HEK293 (cell line): ENCODE measurements at regions not wholly inside any gene's neighbourhood (a gene's known extent, or its start where the extent isn't known, plus 50 kb on each side); places are given as distances from the start of the nearest gene placed in this dataset.
"Not testable (repeated sequence)": the region's sequence is repeated elsewhere in the genome, so short reads cannot be mapped to it uniquely, and the experiment has no call there.

Experiments
- CTCF ChIA-PET: fragments of 350-600 bp; formaldehyde crosslinking; extraction: SDS; loops from one replicate; lab custom pipeline; 2021; ENCODE audit warnings: antibody characterized with exemption; lab: Yijun Ruan, JAX
- POLR2A ChIA-PET: fragments of 300-600 bp; formaldehyde crosslinking; extraction: SDS; loops from one replicate; lab custom pipeline; 2020; ENCODE audit warnings: antibody characterized with exemption, inconsistent platforms; lab: Yijun Ruan, JAX
- H3K27ac ChIP-seq: fragments of 200-500 bp; sonication (Bioruptor generic); 2 replicates; pipeline ENCODE4 v1.5.1; 2014; ENCODE audit warnings: low read depth, low read length, control low read depth, inconsistent platforms; ENCODE audit errors: extremely low read depth
- H3K36me3 ChIP-seq, 2 experiments: fragments of 200-500 bp in 1 of 2; sonication (Bioruptor generic) in 1 of 2; 1 replicate in 1 of 2; 2 replicates in 1 of 2; pipeline ENCODE4 v1.5.1; 2014 to 2017; ENCODE audit warnings: inconsistent platforms in 2 of 2, low read length in 2 of 2; ENCODE audit not compliant: control insufficient read depth in 2 of 2, insufficient read depth in 1 of 2
- H3K4me1 ChIP-seq: fragments of 200-500 bp; sonication (Bioruptor generic); 2 replicates; pipeline ENCODE4 v1.5.1; 2014; ENCODE audit warnings: mild to moderate bottlenecking, low read length, inconsistent platforms; ENCODE audit not compliant: control insufficient read depth, insufficient read depth
- H3K4me3 ChIP-seq: 2 replicates; pipeline ENCODE4 v1.5.1; 2011; ENCODE audit warnings: low read depth, mild to moderate bottlenecking, control low read depth, low read length, moderate library complexity
- H3K9me3 ChIP-seq: fragments of 200-500 bp; sonication (Bioruptor generic); 2 replicates; pipeline ENCODE4 v1.5.1; 2014; ENCODE audit warnings: low read depth, low read length, inconsistent platforms; ENCODE audit not compliant: control insufficient read depth, insufficient read depth
- GLI4 ChIP-seq: fragments of 450-650 bp; formaldehyde crosslinking; IDR thresholded peaks from 2 replicates; pipeline ENCODE4 v1.5.1; 2016; ENCODE audit warnings: missing biosample characterization, missing genetic modification characterization
- HOXC10 ChIP-seq: sonication (generic); formaldehyde crosslinking; IDR thresholded peaks from 2 replicates; pipeline ENCODE4 v1.8.1; 2023; ENCODE audit warnings: mild to moderate bottlenecking, missing genetic modification reagents
- IKZF3 ChIP-seq: fragments of 450-650 bp; IDR thresholded peaks from 2 replicates; pipeline ENCODE4 v1.5.0; 2018; ENCODE audit warnings: missing biosample characterization, mild to moderate bottlenecking, missing genetic modification characterization, moderate library complexity
- ZBTB21 ChIP-seq: fragments of 450-650 bp; formaldehyde crosslinking; IDR thresholded peaks from 2 replicates; pipeline ENCODE4 v1.5.1; 2017; ENCODE audit warnings: missing biosample characterization, missing genetic modification characterization
- ZNF155 ChIP-seq: fragments of 450-650 bp; formaldehyde crosslinking; IDR thresholded peaks from 2 replicates; pipeline ENCODE4 v1.5.1; 2016; ENCODE audit warnings: missing biosample characterization, missing genetic modification characterization
- ZNF169 ChIP-seq: fragments of 450-650 bp; formaldehyde crosslinking; IDR thresholded peaks from 2 replicates; pipeline ENCODE4 v1.5.1; 2016; ENCODE audit warnings: missing biosample characterization, missing genetic modification characterization
- ZNF221 ChIP-seq: fragments of 450-650 bp; formaldehyde crosslinking; IDR thresholded peaks from 2 replicates; pipeline ENCODE4 v1.5.1; 2017; ENCODE audit warnings: missing biosample characterization, missing genetic modification characterization, borderline replicate concordance
- ZNF223 ChIP-seq: fragments of 450-650 bp; formaldehyde crosslinking; IDR thresholded peaks from 2 replicates; pipeline ENCODE4 v1.5.1; 2016; ENCODE audit warnings: missing biosample characterization, missing genetic modification characterization
- ZNF37A ChIP-seq: fragments of 450-650 bp; IDR thresholded peaks from 2 replicates; pipeline ENCODE4 v1.5.1; 2018; ENCODE audit warnings: missing biosample characterization, missing genetic modification characterization
- ZNF473 ChIP-seq: fragments of 450-650 bp; formaldehyde crosslinking; IDR thresholded peaks from 2 replicates; pipeline ENCODE4 v1.5.1; 2017; ENCODE audit warnings: missing biosample characterization, missing genetic modification characterization
- ZNF544 ChIP-seq: fragments of 450-650 bp; formaldehyde crosslinking; IDR thresholded peaks from 2 replicates; pipeline ENCODE4 v1.5.0; 2017; ENCODE audit warnings: missing biosample characterization, missing genetic modification characterization
- ZNF561 ChIP-seq: fragments of 450-650 bp; IDR thresholded peaks from 2 replicates; pipeline ENCODE4 v1.5.1; 2018; ENCODE audit warnings: missing biosample characterization, missing genetic modification characterization, borderline replicate concordance
- ZNF585B ChIP-seq: fragments of 450-650 bp; formaldehyde crosslinking; IDR thresholded peaks from 2 replicates; pipeline ENCODE4 v1.5.1; 2016; ENCODE audit warnings: missing biosample characterization, missing genetic modification characterization
- ZNF624 ChIP-seq: fragments of 450-650 bp; formaldehyde crosslinking; IDR thresholded peaks from 2 replicates; pipeline ENCODE4 v1.5.1; 2017; ENCODE audit warnings: missing biosample characterization, missing genetic modification characterization
- ZNF654 ChIP-seq: fragments of 450-650 bp; formaldehyde crosslinking; IDR thresholded peaks from 2 replicates; pipeline ENCODE4 v1.5.1; 2016; ENCODE audit warnings: low read depth, missing biosample characterization, missing genetic modification characterization
- ZNF747 ChIP-seq: fragments of 450-650 bp; formaldehyde crosslinking; IDR thresholded peaks from 2 replicates; pipeline ENCODE4 v1.5.1; 2016; ENCODE audit warnings: missing biosample characterization, missing genetic modification characterization
- TF ChIP-seq, protein P1 (sequence below): fragments of 450-650 bp; formaldehyde crosslinking; IDR thresholded peaks from 2 replicates; pipeline ENCODE4 v1.5.1; 2016; ENCODE audit warnings: missing biosample characterization, missing genetic modification characterization
- TF ChIP-seq, protein P2 (sequence below): fragments of 450-650 bp; formaldehyde crosslinking; IDR thresholded peaks from 2 replicates; pipeline ENCODE4 v1.5.1; 2016; ENCODE audit warnings: missing biosample characterization, missing genetic modification characterization
- TF ChIP-seq, protein P3 (sequence below): fragments of 450-650 bp; IDR thresholded peaks from 2 replicates; pipeline ENCODE4 v1.5.1; 2018; ENCODE audit warnings: missing biosample characterization, mild to moderate bottlenecking, missing genetic modification characterization

DNA sequence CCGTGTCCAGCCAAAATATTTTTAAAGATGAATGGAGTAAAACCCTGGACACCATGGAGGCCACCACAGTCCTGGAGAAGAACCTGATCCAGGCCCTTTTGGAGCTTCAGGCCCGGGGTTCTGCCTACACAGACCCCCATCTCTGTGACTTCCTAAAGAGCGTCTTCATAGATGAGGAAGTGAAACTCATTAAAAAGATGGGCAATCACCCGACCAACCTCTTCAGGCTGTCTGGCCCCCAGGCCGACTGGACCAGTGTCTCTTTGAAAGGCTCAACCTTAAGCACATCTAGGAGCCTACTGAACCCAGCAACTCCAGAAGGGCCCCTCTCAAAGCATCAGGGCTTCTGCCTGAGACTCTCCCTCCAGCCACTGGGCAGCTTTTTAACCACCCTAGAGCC lies 107.9 kb upstream of the FAM174B start:
- no peaks in the 10 kb centered on the region for H3K4me1 ChIP-seq
- no peak overlapping the region for H3K4me3 ChIP-seq
- TF ChIP-seq, protein P1, sequence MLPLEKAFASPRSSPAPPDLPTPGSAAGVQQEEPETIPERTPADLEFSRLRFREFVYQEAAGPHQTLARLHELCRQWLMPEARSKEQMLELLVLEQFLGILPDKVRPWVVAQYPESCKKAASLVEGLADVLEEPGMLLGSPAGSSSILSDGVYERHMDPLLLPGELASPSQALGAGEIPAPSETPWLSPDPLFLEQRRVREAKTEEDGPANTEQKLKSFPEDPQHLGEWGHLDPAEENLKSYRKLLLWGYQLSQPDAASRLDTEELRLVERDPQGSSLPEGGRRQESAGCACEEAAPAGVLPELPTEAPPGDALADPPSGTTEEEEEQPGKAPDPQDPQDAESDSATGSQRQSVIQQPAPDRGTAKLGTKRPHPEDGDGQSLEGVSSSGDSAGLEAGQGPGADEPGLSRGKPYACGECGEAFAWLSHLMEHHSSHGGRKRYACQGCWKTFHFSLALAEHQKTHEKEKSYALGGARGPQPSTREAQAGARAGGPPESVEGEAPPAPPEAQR = no peak
- no peak for TF ChIP-seq IKZF3 (tag by site-specific recombination)
- TF ChIP-seq ZNF544 (tag by site-specific recombination) = no peak
- TF ChIP-seq ZBTB21 (tag by site-specific recombination) = no peak
- no peak for TF ChIP-seq ZNF654 (tag by site-specific recombination)
- TF ChIP-seq, protein P2, sequence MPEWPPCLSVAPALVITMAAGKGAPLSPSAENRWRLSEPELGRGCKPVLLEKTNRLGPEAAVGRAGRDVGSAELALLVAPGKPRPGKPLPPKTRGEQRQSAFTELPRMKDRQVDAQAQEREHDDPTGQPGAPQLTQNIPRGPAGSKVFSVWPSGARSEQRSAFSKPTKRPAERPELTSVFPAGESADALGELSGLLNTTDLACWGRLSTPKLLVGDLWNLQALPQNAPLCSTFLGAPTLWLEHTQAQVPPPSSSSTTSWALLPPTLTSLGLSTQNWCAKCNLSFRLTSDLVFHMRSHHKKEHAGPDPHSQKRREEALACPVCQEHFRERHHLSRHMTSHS (tag by site-specific recombination) = no peak
- no peak for TF ChIP-seq ZNF221 (tag by site-specific recombination)
- no peak for TF ChIP-seq ZNF37A (tag by site-specific recombination)
- TF ChIP-seq ZNF155 = no peak
- no peak for TF ChIP-seq ZNF747 (tag by site-specific recombination)
- no peak for TF ChIP-seq ZNF585B (tag by site-specific recombination)
- no peak for TF ChIP-seq ZNF624 (tag by site-specific recombination)
- no peak for TF ChIP-seq HOXC10
- no peaks in the 10 kb centered on the region for H3K9me3 ChIP-seq
- POLR2A ChIA-PET = no interaction called here
- no peaks in the 10 kb centered on the region for H3K36me3 ChIP-seq
- no peak overlapping the region for H3K27ac ChIP-seq
- CTCF ChIA-PET = interaction anchor here (0.7 kb wide), 1 partner anchor 154 kb away, joined by 3 read pairs; no protein-coding TSS in a partner anchor

DNA sequence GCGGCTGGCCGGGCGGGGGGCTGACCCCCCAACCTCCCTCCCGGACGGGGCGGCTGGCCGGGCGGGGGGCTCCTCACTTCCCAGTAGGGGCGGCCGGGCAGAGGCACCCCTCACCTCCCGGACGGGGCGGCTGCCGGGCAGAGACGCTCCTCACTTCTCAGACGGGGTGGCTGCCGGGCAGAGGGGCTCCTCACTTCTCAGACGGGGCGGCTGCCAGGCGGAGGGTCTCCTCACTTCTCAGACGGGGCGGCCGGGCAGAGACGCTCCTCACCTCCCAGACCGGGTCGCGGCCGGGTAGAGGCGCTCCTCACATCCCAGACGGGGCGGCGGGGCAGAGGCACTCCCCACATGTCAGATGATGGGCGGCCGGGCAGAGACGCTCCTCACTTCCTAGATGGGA lies 112.6 kb upstream of the FAM174B start:
- POLR2A ChIA-PET, H3K36me3 ChIP-seq, H3K4me3 ChIP-seq, H3K4me1 ChIP-seq, CTCF ChIA-PET, H3K9me3 ChIP-seq, H3K27ac ChIP-seq: not testable (repeated sequence)

DNA sequence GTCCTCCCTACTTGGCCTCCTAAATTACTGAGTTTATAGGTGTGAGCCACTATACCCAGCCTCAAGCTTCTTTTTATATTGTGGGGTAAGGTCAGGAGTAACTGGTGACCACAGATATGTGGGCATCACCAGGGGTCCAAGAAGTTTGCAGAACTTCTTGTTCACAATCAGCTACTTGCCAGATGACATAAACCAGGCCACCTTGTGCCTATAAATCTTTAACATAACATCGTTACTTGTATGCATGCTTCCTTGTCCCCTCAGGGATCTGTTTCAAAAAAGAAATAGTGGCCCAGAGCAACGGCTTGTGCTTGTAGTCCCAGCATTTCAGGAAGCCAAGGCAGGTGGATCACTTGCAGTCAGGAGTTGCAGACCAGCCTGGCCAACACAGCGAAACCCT lies 115.1 kb upstream of the FAM174B start:
- no peak for TF ChIP-seq ZNF561 (tag by site-specific recombination)
- TF ChIP-seq ZNF223 (tag by site-specific recombination) = no peak
- TF ChIP-seq GLI4 (tag by site-specific recombination) = no peak
- TF ChIP-seq ZNF169 (tag by site-specific recombination) = no peak
- TF ChIP-seq ZNF473 (tag by site-specific recombination) = no peak
- TF ChIP-seq, protein P3, sequence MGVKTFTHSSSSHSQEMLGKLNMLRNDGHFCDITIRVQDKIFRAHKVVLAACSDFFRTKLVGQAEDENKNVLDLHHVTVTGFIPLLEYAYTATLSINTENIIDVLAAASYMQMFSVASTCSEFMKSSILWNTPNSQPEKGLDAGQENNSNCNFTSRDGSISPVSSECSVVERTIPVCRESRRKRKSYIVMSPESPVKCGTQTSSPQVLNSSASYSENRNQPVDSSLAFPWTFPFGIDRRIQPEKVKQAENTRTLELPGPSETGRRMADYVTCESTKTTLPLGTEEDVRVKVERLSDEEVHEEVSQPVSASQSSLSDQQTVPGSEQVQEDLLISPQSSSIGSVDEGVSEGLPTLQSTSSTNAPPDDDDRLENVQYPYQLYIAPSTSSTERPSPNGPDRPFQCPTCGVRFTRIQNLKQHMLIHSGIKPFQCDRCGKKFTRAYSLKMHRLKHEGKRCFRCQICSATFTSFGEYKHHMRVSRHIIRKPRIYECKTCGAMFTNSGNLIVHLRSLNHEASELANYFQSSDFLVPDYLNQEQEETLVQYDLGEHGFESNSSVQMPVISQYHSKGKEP = no peak
- Histone ChIP-seq H3K27ac (no peak overlapping the region), H3K9me3 (no peaks in the 10 kb centered on the region), H3K36me3 (no peaks in the 10 kb centered on the region), H3K4me1 (no peaks in the 10 kb centered on the region), H3K4me3 (no peak overlapping the region)
- ChIA-PET POLR2A (no interaction called here), CTCF (no interaction called here)
